Activated naive CD8-positive, alpha-beta T cell treated with anti-CD3 and anti-CD28 coated beads, Interleukin-2, amount 50 U/mL, for 24 hours (primary cell): ENCODE measurements at regions not wholly inside any gene's neighbourhood (a gene's known extent, or its start where the extent isn't known, plus 50 kb on each side); places are given as distances from the start of the nearest gene placed in this dataset.
A peak's percentile ranks its signal among the peaks of the same experiment; 100 is the strongest.

ENCODE experiments used
- ATAC-seq: fragments of 150-1000 bp; cut with Tn5 transposase; one replicate; pipeline ENCODE4 v1.10.0; 2021
- DNase-seq: peaks from one replicate; pipeline ENCODE4 v3.0.0; 2021
- H3K27ac Mint-ChIP-seq: one replicate; pipeline ENCODE4 v1.8.0; 2021; ENCODE audit warnings: mild to moderate bottlenecking, mixed read lengths
- H3K27me3 Mint-ChIP-seq: one replicate; pipeline ENCODE4 v1.8.0; 2021; ENCODE audit warnings: mixed read lengths
- H3K36me3 Mint-ChIP-seq: one replicate; pipeline ENCODE4 v1.8.0; 2021; ENCODE audit warnings: low read depth, mixed read lengths
- H3K4me1 Mint-ChIP-seq: one replicate; pipeline ENCODE4 v1.8.0; 2021; ENCODE audit warnings: mixed read lengths
- H3K4me3 Mint-ChIP-seq: one replicate; pipeline ENCODE4 v1.8.0; 2021; ENCODE audit warnings: mild to moderate bottlenecking, moderate library complexity, mixed read lengths
- H3K9me3 Mint-ChIP-seq: one replicate; pipeline ENCODE4 v1.8.0; 2021; ENCODE audit warnings: mixed read lengths

GRCh38 chr10:113219446-113219845, 269.4 kb downstream of the TCF7L2 start:
- no peak overlapping the region for H3K27ac Mint-ChIP-seq
- no peaks in the 10 kb centered on the region for H3K36me3 Mint-ChIP-seq
- H3K4me1 Mint-ChIP-seq, result no peaks in the 10 kb centered on the region
- H3K27me3 Mint-ChIP-seq, result peaks cover 21% of the 10 kb centered on the region
- no peak overlapping the region for H3K4me3 Mint-ChIP-seq
- no peaks in the 10 kb centered on the region for H3K9me3 Mint-ChIP-seq
- no peak for DNase-seq
- ATAC-seq, result no peak

- ATAC-seq (no peak), DNase-seq (no peak)
- Mint-ChIP-seq H3K27ac (no peak overlapping the region), H3K27me3 (peaks cover 29% of the 10 kb centered on the region), H3K4me3 (no peak overlapping the region), H3K9me3 (no peaks in the 10 kb centered on the region), H3K36me3 (no peaks in the 10 kb centered on the region), H3K4me1 (peaks cover 14% of the 10 kb centered on the region)
Observed at GRCh38 chr10:113221756-113222168, 271.7 kb downstream of the TCF7L2 start.

GRCh38 chr10:113222207-113222606, 272.2 kb downstream of the TCF7L2 start:
- Mint-ChIP-seq H3K27me3 (peaks cover 29% of the 10 kb centered on the region), H3K27ac (no peak overlapping the region), H3K36me3 (no peaks in the 10 kb centered on the region), H3K4me3 (no peak overlapping the region), H3K9me3 (no peaks in the 10 kb centered on the region), H3K4me1 (peaks cover 16% of the 10 kb centered on the region)
- ATAC-seq (no peak), DNase-seq (no peak)

- DNase-seq, result no peak
- Mint-ChIP-seq H3K9me3 (no peaks in the 10 kb centered on the region), H3K4me3 (no peak overlapping the region), H3K27me3 (peaks cover 51% of the 10 kb centered on the region), H3K27ac (peak overlapping the region; percentile 48), H3K36me3 (no peaks in the 10 kb centered on the region), H3K4me1 (peaks cover 19% of the 10 kb centered on the region)
- no peak for ATAC-seq
Observed at GRCh38 chr10:113225364-113225763, 275.3 kb downstream of the TCF7L2 start.

- Mint-ChIP-seq H3K27ac (no peak overlapping the region), H3K27me3 (peaks cover 51% of the 10 kb centered on the region)
- no peak for ATAC-seq
Observed at GRCh38 chr10:113225903-113226302, 275.9 kb downstream of the TCF7L2 start.

GRCh38 chr10:113226399-113226798, 276.4 kb downstream of the TCF7L2 start:
- H3K4me1 Mint-ChIP-seq, result peaks cover 19% of the 10 kb centered on the region
- H3K27ac Mint-ChIP-seq, result peak overlapping the region; percentile 55
- ATAC-seq (peak; percentile 91), DNase-seq (peak; percentile 20)
- no peaks in the 10 kb centered on the region for H3K9me3 Mint-ChIP-seq
- no peak overlapping the region for H3K4me3 Mint-ChIP-seq
- peaks cover 51% of the 10 kb centered on the region for H3K27me3 Mint-ChIP-seq
- no peaks in the 10 kb centered on the region for H3K36me3 Mint-ChIP-seq

More at GRCh38 chr10:113225903-113226302, 275.9 kb downstream of the TCF7L2 start:
- no peaks in the 10 kb centered on the region for H3K36me3 Mint-ChIP-seq
- H3K9me3 Mint-ChIP-seq, result no peaks in the 10 kb centered on the region
- H3K4me3 Mint-ChIP-seq, result no peak overlapping the region
- H3K4me1 Mint-ChIP-seq, result peaks cover 19% of the 10 kb centered on the region
- DNase-seq, result no peak

- ATAC-seq, result no peak
- no peaks in the 10 kb centered on the region for H3K9me3 Mint-ChIP-seq
- no peak for DNase-seq
- no peak overlapping the region for H3K27ac Mint-ChIP-seq
- H3K4me3 Mint-ChIP-seq, result no peak overlapping the region
- H3K36me3 Mint-ChIP-seq, result no peaks in the 10 kb centered on the region
- peaks cover 48% of the 10 kb centered on the region for H3K27me3 Mint-ChIP-seq
- H3K4me1 Mint-ChIP-seq, result peaks cover 19% of the 10 kb centered on the region
Observed at GRCh38 chr10:113226831-113227445, 276.9 kb downstream of the TCF7L2 start.

- no peaks in the 10 kb centered on the region for H3K9me3 Mint-ChIP-seq
- no peaks in the 10 kb centered on the region for H3K36me3 Mint-ChIP-seq
- peaks cover 19% of the 10 kb centered on the region for H3K4me1 Mint-ChIP-seq
- H3K27me3 Mint-ChIP-seq, result peaks cover 35% of the 10 kb centered on the region
- no peak for ATAC-seq
- H3K4me3 Mint-ChIP-seq, result no peak overlapping the region
- no peak overlapping the region for H3K27ac Mint-ChIP-seq
- DNase-seq, result no peak
Observed at GRCh38 chr10:113228530-113228929, 278.5 kb downstream of the TCF7L2 start.

GRCh38 chr10:113230011-113230610, 280.1 kb downstream of the TCF7L2 start:
- Mint-ChIP-seq H3K27ac (no peak overlapping the region), H3K9me3 (no peaks in the 10 kb centered on the region), H3K4me3 (no peak overlapping the region), H3K4me1 (peaks cover 19% of the 10 kb centered on the region), H3K27me3 (peaks cover 28% of the 10 kb centered on the region), H3K36me3 (no peaks in the 10 kb centered on the region)
- ATAC-seq (no peak), DNase-seq (no peak)

GRCh38 chr10:113232928-113233511, 283.0 kb downstream of the TCF7L2 start:
- no peak for ATAC-seq

GRCh38 chr10:113234481-113234880, 284.4 kb downstream of the TCF7L2 start:
- Mint-ChIP-seq H3K9me3 (no peaks in the 10 kb centered on the region), H3K27ac (no peak overlapping the region), H3K4me1 (no peaks in the 10 kb centered on the region), H3K4me3 (no peak overlapping the region), H3K27me3 (peaks cover 17% of the 10 kb centered on the region), H3K36me3 (no peaks in the 10 kb centered on the region)
- DNase-seq (no peak), ATAC-seq (no peak)

More at GRCh38 chr10:113232928-113233511, 283.0 kb downstream of the TCF7L2 start:
- H3K36me3 Mint-ChIP-seq, result no peaks in the 10 kb centered on the region
- H3K27me3 Mint-ChIP-seq, result peaks cover 24% of the 10 kb centered on the region
- no peak overlapping the region for H3K4me3 Mint-ChIP-seq
- no peaks in the 10 kb centered on the region for H3K4me1 Mint-ChIP-seq
- no peak for DNase-seq
- no peak overlapping the region for H3K27ac Mint-ChIP-seq
- H3K9me3 Mint-ChIP-seq, result no peaks in the 10 kb centered on the region

- no peak overlapping the region for H3K27ac Mint-ChIP-seq
- ATAC-seq (no peak), DNase-seq (no peak)
- H3K9me3 Mint-ChIP-seq, result no peaks in the 10 kb centered on the region
- peaks cover 18% of the 10 kb centered on the region for H3K27me3 Mint-ChIP-seq
- no peaks in the 10 kb centered on the region for H3K36me3 Mint-ChIP-seq
- no peak overlapping the region for H3K4me3 Mint-ChIP-seq
- H3K4me1 Mint-ChIP-seq, result no peaks in the 10 kb centered on the region
Observed at GRCh38 chr10:113235508-113235907, 285.5 kb downstream of the TCF7L2 start.

- Mint-ChIP-seq H3K27ac (no peak overlapping the region), H3K4me1 (no peaks in the 10 kb centered on the region)
Observed at GRCh38 chr10:113236998-113237397, 287.0 kb downstream of the TCF7L2 start.

GRCh38 chr10:113239566-113240350, 289.7 kb downstream of the TCF7L2 start:
- H3K27ac Mint-ChIP-seq, result no peak overlapping the region

More at GRCh38 chr10:113236998-113237397, 287.0 kb downstream of the TCF7L2 start:
- ATAC-seq, result no peak
- H3K27me3 Mint-ChIP-seq, result peaks cover 25% of the 10 kb centered on the region
- no peak overlapping the region for H3K4me3 Mint-ChIP-seq
- no peak for DNase-seq
- H3K9me3 Mint-ChIP-seq, result no peaks in the 10 kb centered on the region
- no peaks in the 10 kb centered on the region for H3K36me3 Mint-ChIP-seq

More at GRCh38 chr10:113239566-113240350, 289.7 kb downstream of the TCF7L2 start:
- H3K4me3 Mint-ChIP-seq, result no peak overlapping the region
- no peak for ATAC-seq
- no peaks in the 10 kb centered on the region for H3K4me1 Mint-ChIP-seq
- no peaks in the 10 kb centered on the region for H3K9me3 Mint-ChIP-seq
- H3K36me3 Mint-ChIP-seq, result no peaks in the 10 kb centered on the region
- peaks cover 26% of the 10 kb centered on the region for H3K27me3 Mint-ChIP-seq
- DNase-seq, result no peak
